Naive thymus-derived CD4-positive, alpha-beta T cell (primary cell): ENCODE measurements at regions not wholly inside any gene's neighbourhood (a gene's known extent, or its start where the extent isn't known, plus 50 kb on each side); places are given as distances from the start of the nearest gene placed in this dataset.

Experiments
- ATAC-seq: fragments of 150-1000 bp; cut with Tn5 transposase; 2 replicates; pipeline ENCODE4 v1.10.0; 2021; ENCODE audit warnings: mild to moderate bottlenecking, moderate library complexity
- CTCF ChIA-PET: fragments of 350-600 bp; sonication (Branson Sonifier 250); formaldehyde crosslinking; loops from one replicate; lab custom pipeline; 2021; ENCODE audit warnings: antibody characterized with exemption; lab: Charles Lee
- POLR2A ChIA-PET: fragments of 350-600 bp; sonication (Branson Sonifier 250); formaldehyde crosslinking; loops from one replicate; lab custom pipeline; 2021; ENCODE audit warnings: antibody characterized with exemption, inconsistent platforms; lab: Charles Lee
- DNase-seq, 9 donors: peaks; one replicate each; pipeline versions ENCODE4 v3.0.0 to v3.0.0-alpha.2; 2020 to 2022; ENCODE audit warnings: mixed read lengths in 1 of 9
- H3K27ac ChIP-seq: one replicate; pipeline ENCODE4 v1.7.0; 2013; ENCODE audit warnings: mild to moderate bottlenecking, low read depth, low read length, moderate library complexity
- H3K27me3 ChIP-seq, 2 donors: one replicate each; pipeline ENCODE4 v1.7.0; 2013; ENCODE audit warnings: low read length in 2 of 2, mild to moderate bottlenecking in 2 of 2, moderate library complexity in 2 of 2; ENCODE audit not compliant: control insufficient read depth in 2 of 2, insufficient read depth in 2 of 2
- H3K36me3 ChIP-seq, 3 experiments: 1 replicate in 2 of 3; 2 replicates in 1 of 3; pipeline ENCODE4 v1.7.0; 2013; ENCODE audit warnings: low read length in 3 of 3, mild to moderate bottlenecking in 3 of 3, moderate library complexity in 1 of 3; ENCODE audit not compliant: insufficient read depth in 3 of 3, control insufficient read depth in 2 of 3
- H3K4me1 ChIP-seq, 2 donors: one replicate each; pipeline ENCODE4 v1.7.0; 2013; ENCODE audit warnings: low read length in 2 of 2, mild to moderate bottlenecking in 2 of 2, moderate library complexity in 1 of 2; ENCODE audit not compliant: control insufficient read depth in 2 of 2, insufficient read depth in 2 of 2
- H3K4me3 ChIP-seq: 2 replicates; pipeline ENCODE4 v1.7.0; 2013; ENCODE audit warnings: mild to moderate bottlenecking, low read length
- H3K9me3 ChIP-seq, 3 experiments: 1 replicate in 2 of 3; 2 replicates in 1 of 3; pipeline ENCODE4 v1.7.0; 2013; ENCODE audit warnings: low read length in 3 of 3; ENCODE audit not compliant: control insufficient read depth in 2 of 3
- H3K27ac Mint-ChIP-seq, 9 donors: one replicate each; pipeline ENCODE4 v1.8.0; 2020 to 2022; ENCODE audit warnings: mixed read lengths in 9 of 9, mild to moderate bottlenecking in 8 of 9, moderate library complexity in 5 of 9, inconsistent platforms in 2 of 9
- H3K27me3 Mint-ChIP-seq, 5 donors: one replicate each; pipeline ENCODE4 v1.8.0; 2021 to 2022; ENCODE audit warnings: mixed read lengths in 5 of 5, mild to moderate bottlenecking in 1 of 5
- H3K36me3 Mint-ChIP-seq, 5 donors: one replicate each; pipeline ENCODE4 v1.8.0; 2020 to 2022; ENCODE audit warnings: mixed read lengths in 5 of 5, mild to moderate bottlenecking in 3 of 5, inconsistent platforms in 1 of 5
- H3K4me1 Mint-ChIP-seq, 7 donors: one replicate each; pipeline ENCODE4 v1.8.0; 2020 to 2022; ENCODE audit warnings: mixed read lengths in 7 of 7, mild to moderate bottlenecking in 3 of 7, inconsistent platforms in 1 of 7
- H3K4me3 Mint-ChIP-seq, 10 donors: one replicate each; pipeline ENCODE4 v1.8.0; 2020 to 2022; ENCODE audit warnings: mild to moderate bottlenecking in 10 of 10, mixed read lengths in 10 of 10, moderate library complexity in 6 of 10, inconsistent platforms in 2 of 10
- H3K9me3 Mint-ChIP-seq, 11 donors: one replicate each; pipeline ENCODE4 v1.8.0; 2020 to 2022; ENCODE audit warnings: mixed read lengths in 11 of 11, mild to moderate bottlenecking in 4 of 11, inconsistent platforms in 1 of 11, moderate library complexity in 1 of 11
- intact Hi-C, 2 donors: fragments of 100-400 bp; cut with micrococcal nuclease; formaldehyde crosslinking; loops; one replicate each; pipeline ENCODE4 v1.15.1; 2023

DNA sequence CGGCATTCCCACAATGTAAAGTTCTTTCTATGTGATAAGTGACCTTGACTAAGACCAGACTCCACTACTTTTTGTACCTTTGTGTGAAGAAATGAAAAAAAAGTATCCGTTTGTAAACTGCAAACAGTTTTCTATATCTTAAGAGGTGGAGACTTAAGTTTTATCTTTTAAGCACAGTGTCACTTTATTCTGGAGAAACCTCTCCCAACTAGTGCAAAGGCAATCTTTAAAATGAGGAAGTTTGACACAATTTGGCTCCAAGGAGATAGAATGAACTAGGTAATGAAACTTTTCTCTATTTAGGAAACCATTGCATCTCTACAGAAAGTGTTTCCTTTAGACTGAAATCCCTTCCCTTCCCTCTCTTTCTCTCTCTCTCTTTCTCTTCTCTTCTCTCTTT, 122.9 kb downstream of the SAMD9 start:
- intact Hi-C loops = no loop called here
- H3K4me3 Mint-ChIP-seq = no peak overlapping the region
- no peaks in the 10 kb centered on the region for H3K36me3 ChIP-seq
- H3K27ac ChIP-seq = no peak overlapping the region
- no peak overlapping the region for H3K27ac Mint-ChIP-seq
- ATAC-seq (no peak), DNase-seq (no peak)
- ChIA-PET POLR2A (no interaction called here), CTCF (no interaction called here)
- H3K4me1 Mint-ChIP-seq = peaks cover 0 to 3% (median 0%) of the 10 kb centered on the region in 7 donors
- H3K4me3 ChIP-seq = no peak overlapping the region
- H3K4me1 ChIP-seq = no peaks in the 10 kb centered on the region
- H3K9me3 Mint-ChIP-seq = no peaks in the 10 kb centered on the region
- H3K27me3 Mint-ChIP-seq = peaks cover 4 to 18% (median 10%) of the 10 kb centered on the region in 5 donors
- no peaks in the 10 kb centered on the region for H3K9me3 ChIP-seq
- no peaks in the 10 kb centered on the region for H3K27me3 ChIP-seq
- peaks cover 0 to 2% (median 0%) of the 10 kb centered on the region in 5 donors for H3K36me3 Mint-ChIP-seq

GRCh38 chr7:92992932-92993331, 124.8 kb downstream of the SAMD9 start:
- Mint-ChIP-seq H3K27ac (no peak overlapping the region), H3K27me3 (peaks cover 0 to 5% (median 3%) of the 10 kb centered on the region in 5 donors)

GRCh38 chr7:92992483-92992882, 125.3 kb downstream of the SAMD9 start:
- no peak overlapping the region for H3K27ac Mint-ChIP-seq
- H3K27me3 Mint-ChIP-seq = peaks cover 0 to 4% (median 0%) of the 10 kb centered on the region in 5 donors
- Histone ChIP-seq H3K36me3 (no peaks in the 10 kb centered on the region), H3K27ac (no peak overlapping the region), H3K4me1 (no peaks in the 10 kb centered on the region), H3K27me3 (no peaks in the 10 kb centered on the region), H3K4me3 (no peak overlapping the region), H3K9me3 (no peaks in the 10 kb centered on the region)
- peaks cover 0 to 2% (median 0%) of the 10 kb centered on the region in 5 donors for H3K36me3 Mint-ChIP-seq
- ATAC-seq (no peak), DNase-seq (no peak)
- CTCF ChIA-PET = no interaction called here
- H3K4me3 Mint-ChIP-seq = no peak overlapping the region
- intact Hi-C loops = no loop called here
- H3K9me3 Mint-ChIP-seq = no peaks in the 10 kb centered on the region
- POLR2A ChIA-PET = no interaction called here
- H3K4me1 Mint-ChIP-seq = peaks cover 0 to 4% (median 0%) of the 10 kb centered on the region in 7 donors

More at GRCh38 chr7:92992932-92993331, 124.8 kb downstream of the SAMD9 start:
- Mint-ChIP-seq H3K9me3 (no peaks in the 10 kb centered on the region), H3K4me1 (peaks cover 0 to 4% (median 0%) of the 10 kb centered on the region in 7 donors), H3K36me3 (peaks cover 0 to 2% (median 0%) of the 10 kb centered on the region in 5 donors), H3K4me3 (no peak overlapping the region)
- Histone ChIP-seq H3K27me3 (no peaks in the 10 kb centered on the region), H3K36me3 (no peaks in the 10 kb centered on the region), H3K4me1 (no peaks in the 10 kb centered on the region), H3K9me3 (no peaks in the 10 kb centered on the region), H3K4me3 (no peak overlapping the region), H3K27ac (no peak overlapping the region)
- intact Hi-C loops = no loop called here
- no peak for ATAC-seq
- no peak for DNase-seq
- ChIA-PET POLR2A (no interaction called here), CTCF (no interaction called here)

GRCh38 chr7:92991190-92991589, 126.6 kb downstream of the SAMD9 start:
- Histone ChIP-seq H3K27ac (no peak overlapping the region), H3K9me3 (no peaks in the 10 kb centered on the region), H3K4me1 (no peaks in the 10 kb centered on the region), H3K4me3 (no peak overlapping the region), H3K27me3 (no peaks in the 10 kb centered on the region), H3K36me3 (no peaks in the 10 kb centered on the region)
- Mint-ChIP-seq H3K4me3 (no peak overlapping the region), H3K27me3 (peaks cover 0 to 4% (median 0%) of the 10 kb centered on the region in 5 donors), H3K9me3 (no peaks in the 10 kb centered on the region), H3K27ac (no peak overlapping the region), H3K4me1 (peaks cover 0 to 4% (median 0%) of the 10 kb centered on the region in 7 donors), H3K36me3 (peaks cover 0 to 2% (median 0%) of the 10 kb centered on the region in 5 donors)
- no peak for DNase-seq
- ATAC-seq = no peak
- ChIA-PET POLR2A (no interaction called here), CTCF (no interaction called here)
- intact Hi-C loops = no loop called here

DNA sequence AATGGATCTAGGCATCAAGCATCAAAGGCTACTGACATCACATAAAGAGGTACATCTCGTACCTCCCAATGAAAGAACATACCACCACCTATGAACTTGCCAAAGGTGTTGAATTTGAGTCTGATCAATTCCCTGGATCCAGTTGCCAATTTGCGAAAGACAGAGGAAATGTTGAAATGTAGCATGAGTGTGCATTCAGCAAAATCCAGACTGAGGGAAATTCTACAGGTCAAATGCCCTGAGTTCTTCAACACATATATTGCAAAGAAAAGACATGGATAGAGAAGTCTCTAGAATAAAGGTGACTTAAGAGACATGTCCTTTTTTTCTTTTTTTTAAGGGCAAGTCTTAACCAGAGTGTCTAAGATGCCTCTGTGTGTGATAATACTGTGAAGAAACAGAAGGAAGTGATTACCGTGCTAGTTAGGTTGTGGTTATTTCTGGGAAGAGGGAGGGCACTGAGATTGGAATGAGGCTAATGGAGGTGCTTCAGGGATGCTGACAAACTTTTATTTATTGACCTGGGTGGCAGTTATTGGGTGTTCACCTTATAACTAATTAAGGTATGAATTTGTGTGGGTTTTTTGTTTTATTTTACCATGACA, 128.7 kb downstream of the SAMD9 start:
- Histone ChIP-seq H3K27me3 (no peaks in the 10 kb centered on the region), H3K4me3 (no peak overlapping the region), H3K9me3 (no peaks in the 10 kb centered on the region), H3K36me3 (no peaks in the 10 kb centered on the region), H3K27ac (no peak overlapping the region), H3K4me1 (no peaks in the 10 kb centered on the region)
- H3K9me3 Mint-ChIP-seq = peaks cover 0 to 6% (median 0%) of the 10 kb centered on the region in 11 donors
- H3K36me3 Mint-ChIP-seq = peaks cover 0 to 2% (median 0%) of the 10 kb centered on the region in 5 donors
- ChIA-PET CTCF (no interaction called here), POLR2A (no interaction called here)
- ATAC-seq (no peak), DNase-seq (no peak)
- H3K4me3 Mint-ChIP-seq = no peak overlapping the region
- no peak overlapping the region for H3K27ac Mint-ChIP-seq
- intact Hi-C loops = no loop called here
- peaks cover 0 to 9% (median 4%) of the 10 kb centered on the region in 5 donors for H3K27me3 Mint-ChIP-seq
- peaks cover 0 to 4% (median 0%) of the 10 kb centered on the region in 7 donors for H3K4me1 Mint-ChIP-seq

- DNase-seq = no peak
- Mint-ChIP-seq H3K9me3 (peaks cover 0 to 6% (median 0%) of the 10 kb centered on the region in 11 donors), H3K27ac (no peak overlapping the region), H3K36me3 (peaks cover 0 to 2% (median 0%) of the 10 kb centered on the region in 5 donors), H3K4me1 (peaks cover 0 to 4% (median 0%) of the 10 kb centered on the region in 7 donors), H3K4me3 (no peak overlapping the region), H3K27me3 (peaks cover 0 to 13% (median 5%) of the 10 kb centered on the region in 5 donors)
- POLR2A ChIA-PET = no interaction called here
- ATAC-seq = no peak
- CTCF ChIA-PET = no interaction called here
- Histone ChIP-seq H3K27ac (no peak overlapping the region), H3K27me3 (no peaks in the 10 kb centered on the region), H3K36me3 (no peaks in the 10 kb centered on the region), H3K4me3 (no peak overlapping the region), H3K9me3 (no peaks in the 10 kb centered on the region), H3K4me1 (no peaks in the 10 kb centered on the region)
- intact Hi-C loops = no loop called here
Observed at GRCh38 chr7:92988051-92988450, 129.7 kb downstream of the SAMD9 start.

DNA sequence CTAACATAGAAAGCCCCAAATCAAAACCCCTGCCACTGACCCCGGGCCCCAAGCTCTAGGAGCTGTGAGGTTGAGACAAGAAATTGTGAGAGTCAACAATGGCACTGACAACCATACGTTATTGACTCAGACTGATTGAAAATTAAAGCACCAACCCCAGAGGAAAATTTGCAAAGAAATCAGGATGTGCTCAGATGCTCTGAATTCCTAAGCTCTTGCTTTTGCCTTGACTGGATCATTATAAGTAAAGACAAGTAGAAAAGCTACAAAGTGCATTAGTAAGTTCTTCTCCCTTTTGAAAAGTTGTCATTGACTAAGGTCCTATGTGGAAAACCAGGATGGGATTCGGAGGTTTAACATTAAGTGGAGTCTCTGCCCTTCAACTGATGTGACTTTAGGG, 130.2 kb downstream of the SAMD9 start:
- Histone ChIP-seq H3K27me3 (no peaks in the 10 kb centered on the region), H3K9me3 (no peaks in the 10 kb centered on the region), H3K4me1 (no peaks in the 10 kb centered on the region), H3K36me3 (no peaks in the 10 kb centered on the region), H3K4me3 (no peak overlapping the region), H3K27ac (no peak overlapping the region)
- Mint-ChIP-seq H3K27me3 (peaks cover 0 to 13% (median 6%) of the 10 kb centered on the region in 5 donors), H3K36me3 (peaks cover 0 to 2% (median 0%) of the 10 kb centered on the region in 5 donors), H3K4me3 (no peak overlapping the region), H3K9me3 (peaks cover 0 to 6% (median 0%) of the 10 kb centered on the region in 11 donors), H3K4me1 (peaks cover 0 to 4% (median 0%) of the 10 kb centered on the region in 7 donors), H3K27ac (no peak overlapping the region)
- intact Hi-C loops = no loop called here
- DNase-seq = no peak
- ATAC-seq = no peak
- POLR2A ChIA-PET = no interaction called here
- CTCF ChIA-PET = no interaction called here
